ENCODE measurements at regions not wholly inside any gene's neighbourhood (a gene's known extent, or its start where the extent isn't known, plus 50 kb on each side); places are given as distances from the start of the nearest gene placed in this dataset.

DNA sequence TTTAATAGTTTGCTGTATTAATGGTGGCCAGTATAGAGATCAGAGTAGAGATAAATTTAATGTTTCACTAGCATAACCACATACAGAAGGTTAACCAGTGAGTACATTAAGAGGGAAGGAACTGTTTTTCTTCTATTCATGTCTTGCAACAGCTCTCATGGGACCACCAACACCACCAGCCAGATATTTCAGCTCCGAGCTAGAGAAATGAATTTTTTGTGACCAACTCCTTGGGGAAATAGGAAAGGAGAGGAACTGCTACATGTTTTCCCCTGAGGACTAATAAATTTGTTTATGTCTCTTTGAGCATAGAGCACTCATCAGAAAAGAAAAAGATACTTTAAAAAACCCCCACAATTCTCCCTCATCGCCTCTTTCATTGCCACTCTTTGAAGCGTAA, 247.5 kb downstream of the MBNL1 start:
- no peak for DNase-seq

DNA sequence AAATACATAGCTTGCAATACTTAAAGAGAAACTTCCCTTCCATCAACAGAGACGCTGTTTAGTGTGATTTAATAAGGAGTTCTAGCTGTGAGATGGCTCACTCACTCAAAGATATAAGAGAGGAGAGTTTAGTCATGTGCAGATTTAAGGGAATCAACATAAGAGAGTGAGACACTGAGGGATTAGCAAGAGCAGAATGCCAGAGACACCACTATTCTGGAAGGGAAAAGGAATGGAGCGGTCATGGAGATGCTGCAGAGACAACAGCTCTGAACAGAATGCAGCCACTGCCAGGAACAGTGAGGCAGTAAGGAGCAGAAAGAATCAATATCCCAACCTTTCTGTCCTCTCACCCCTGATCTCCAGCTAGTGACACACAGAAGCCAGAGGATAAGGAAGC, 248.8 kb downstream of the MBNL1 start:
- no peak for DNase-seq

DNA sequence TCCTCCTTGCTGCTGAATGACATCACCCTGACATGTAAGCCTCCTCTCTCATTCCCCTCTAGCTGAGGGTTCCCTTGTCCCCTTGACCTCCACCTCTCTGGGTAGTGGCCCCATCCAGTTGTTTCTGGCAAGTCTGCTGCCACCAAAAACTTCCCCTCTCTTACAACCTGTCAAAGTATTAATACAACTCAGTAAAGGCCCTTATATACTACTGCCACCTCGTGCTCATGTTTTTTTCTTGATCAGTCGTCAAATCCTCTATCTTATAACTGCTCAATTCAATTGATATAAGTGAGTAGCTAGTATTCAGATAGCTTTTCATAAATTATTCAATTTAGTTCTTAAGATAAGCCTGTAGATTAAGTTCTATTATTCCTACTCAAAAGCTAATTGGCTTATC, 249.6 kb downstream of the MBNL1 start:
- no peak for DNase-seq

DNA sequence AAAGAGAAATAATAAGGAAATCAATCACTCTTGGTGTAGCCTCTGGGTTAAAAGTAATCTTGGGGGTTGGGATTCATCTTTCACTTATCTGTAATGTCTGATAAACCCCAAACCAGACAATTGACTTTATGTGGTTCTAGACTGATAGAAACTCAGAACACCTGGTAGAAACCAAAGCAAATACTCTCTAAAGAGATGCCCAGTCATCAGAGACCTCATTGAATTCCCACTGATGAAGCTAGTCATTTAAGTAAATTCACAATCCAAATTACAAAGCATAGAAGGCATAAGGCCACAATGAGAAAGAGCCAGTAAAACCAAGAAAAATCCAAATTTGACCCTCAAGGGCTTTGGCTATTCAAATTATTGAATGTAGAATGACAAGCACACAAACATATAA, 250.6 kb downstream of the MBNL1 start:
- DNase-seq = no peak

DNA sequence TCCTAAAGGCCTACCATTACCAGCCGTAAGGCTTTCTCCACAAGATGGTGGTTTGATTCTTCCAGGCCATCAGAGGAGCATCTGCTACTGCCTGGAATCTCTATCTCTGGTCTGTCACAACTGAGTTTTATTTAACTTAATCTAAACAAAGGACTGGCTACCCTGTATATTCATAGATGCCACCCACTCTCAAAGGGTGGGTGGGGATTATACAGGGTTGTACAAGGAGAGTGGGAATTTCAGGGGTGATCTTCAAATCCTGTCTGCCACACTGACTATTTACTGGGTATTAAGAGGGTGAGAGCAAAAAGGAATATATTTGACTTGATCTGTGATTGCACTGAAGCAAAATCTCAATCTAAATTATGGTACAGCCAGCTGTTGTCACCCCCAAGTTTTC, 253.3 kb downstream of the MBNL1 start:
- no peak for DNase-seq

DNA sequence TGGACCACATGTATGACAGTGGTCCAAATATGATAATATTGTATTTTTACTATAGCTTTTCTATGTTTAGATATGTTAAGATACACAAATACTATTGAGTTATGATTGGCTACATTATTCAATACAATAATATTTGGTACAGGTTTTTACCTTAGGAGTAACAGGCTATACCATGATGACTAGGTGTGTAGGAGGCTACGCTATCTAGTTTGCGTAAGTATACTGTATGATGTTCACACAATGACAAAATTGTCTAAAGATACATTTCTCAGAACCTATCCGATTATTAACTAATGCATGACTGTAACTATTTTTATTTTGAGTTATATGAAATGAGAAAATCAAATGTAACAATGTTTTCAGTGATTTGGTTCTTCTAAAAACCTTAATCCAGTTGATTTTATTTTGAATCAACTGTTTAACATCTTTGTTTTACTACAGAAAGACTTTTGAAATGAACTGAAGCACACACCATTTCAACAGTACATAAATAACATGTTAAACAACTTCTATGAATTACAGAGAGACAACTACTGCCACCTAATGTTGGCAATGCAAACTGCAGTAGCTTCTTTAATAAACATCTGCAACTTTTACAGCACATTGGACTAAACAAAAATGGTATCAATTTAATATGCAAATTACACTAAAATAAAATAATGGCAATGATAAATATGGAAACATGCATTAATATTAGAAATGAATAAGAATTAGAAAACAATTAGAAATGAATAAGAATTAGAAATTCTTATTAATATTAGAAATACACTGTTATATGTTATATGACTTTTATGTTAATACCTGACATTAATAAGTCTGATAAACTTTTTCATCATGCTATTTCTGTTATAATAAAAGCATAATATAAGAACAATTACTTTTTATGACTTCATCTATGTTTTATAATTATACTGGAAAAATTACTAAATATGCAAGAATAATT, 255.7 kb downstream of the MBNL1 start:
- DNase-seq = peak in 1 of 2 experiments; percentile 46

DNA sequence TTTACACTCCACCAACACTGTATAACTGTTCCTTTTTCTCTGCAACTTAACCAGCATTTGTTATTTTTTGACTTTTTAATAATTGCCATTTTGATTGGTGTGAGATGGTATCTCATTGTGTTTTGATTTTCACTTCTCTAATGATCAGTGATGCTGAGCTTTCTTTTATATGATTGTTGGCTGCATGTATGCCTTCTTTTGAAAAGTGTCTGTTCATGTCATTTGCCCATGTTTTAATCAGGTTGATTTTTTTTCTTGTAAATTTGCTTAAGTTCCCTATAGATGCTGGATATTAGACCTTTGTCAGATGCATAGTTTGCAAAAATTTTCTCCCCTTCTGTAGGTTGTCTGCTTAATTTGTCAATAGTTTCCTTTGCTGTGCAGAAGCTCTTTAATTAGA, 263.0 kb downstream of the MBNL1 start:
- DNase-seq = no peak

DNA sequence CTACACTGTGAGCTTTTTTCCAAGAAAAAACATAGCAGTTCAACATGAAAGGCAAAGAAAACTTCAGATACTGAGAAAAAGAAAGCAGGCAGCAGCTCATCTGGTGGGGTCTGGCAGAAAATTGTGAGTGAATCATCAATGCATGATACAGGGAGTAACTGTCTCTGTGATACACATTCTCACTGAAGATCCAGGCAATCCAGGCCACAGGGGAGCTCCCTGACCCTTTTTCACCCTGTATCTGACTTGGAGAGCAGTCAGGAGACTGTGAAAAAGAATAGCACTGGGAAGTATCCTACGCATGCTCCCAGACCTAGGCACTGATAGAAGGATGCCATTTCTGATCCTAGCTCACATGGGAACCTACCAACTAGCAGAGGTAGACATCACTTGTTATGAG, 269.8 kb downstream of the MBNL1 start:
- DNase-seq = no peak

DNA sequence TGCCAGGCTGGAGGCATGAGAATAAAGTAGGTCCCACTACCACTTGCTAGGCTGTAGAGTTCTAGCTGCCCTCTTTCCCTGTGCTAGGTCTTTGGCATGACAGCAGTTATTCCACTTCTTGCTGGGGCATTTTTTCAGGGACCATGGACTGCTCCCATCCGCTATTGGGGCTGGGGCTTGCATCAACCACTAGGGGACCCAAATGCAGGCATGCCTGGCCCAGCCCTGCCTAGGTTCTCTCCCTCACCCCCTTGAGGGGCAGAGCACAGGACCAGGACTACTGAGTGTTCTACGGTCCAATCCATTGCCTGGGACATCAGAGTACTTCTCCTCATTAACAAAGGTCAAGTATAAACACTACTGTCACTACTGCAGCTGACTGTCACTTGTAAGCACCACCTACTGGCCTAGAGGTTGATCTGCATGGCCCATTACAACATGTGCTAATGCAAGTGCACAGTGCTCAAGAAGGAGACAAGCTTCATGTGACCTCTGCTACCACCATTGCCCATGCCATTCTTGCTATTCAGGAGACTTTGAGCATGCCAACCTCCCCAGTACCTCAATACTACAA, 270.5 kb downstream of the MBNL1 start:
- no peak for DNase-seq

DNA sequence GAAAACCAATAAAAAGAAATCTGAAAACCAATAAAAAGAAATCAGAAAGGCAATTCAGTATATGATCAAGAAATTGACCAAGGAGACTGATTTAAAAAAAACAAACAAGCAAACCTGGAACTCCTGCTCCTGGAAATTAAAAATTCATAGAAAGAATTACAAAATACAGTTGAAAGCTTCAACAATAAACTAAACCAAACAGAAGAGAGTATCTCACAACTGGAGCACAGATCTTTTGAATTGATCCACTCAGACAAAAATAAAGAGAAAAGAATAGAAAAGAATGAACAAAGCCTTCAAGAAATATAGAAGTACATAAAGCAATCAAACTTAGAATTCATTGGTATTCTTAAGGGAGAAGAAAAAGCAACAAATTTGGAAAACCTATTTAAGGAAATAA, 271.4 kb downstream of the MBNL1 start:
- no peak for DNase-seq

DNA sequence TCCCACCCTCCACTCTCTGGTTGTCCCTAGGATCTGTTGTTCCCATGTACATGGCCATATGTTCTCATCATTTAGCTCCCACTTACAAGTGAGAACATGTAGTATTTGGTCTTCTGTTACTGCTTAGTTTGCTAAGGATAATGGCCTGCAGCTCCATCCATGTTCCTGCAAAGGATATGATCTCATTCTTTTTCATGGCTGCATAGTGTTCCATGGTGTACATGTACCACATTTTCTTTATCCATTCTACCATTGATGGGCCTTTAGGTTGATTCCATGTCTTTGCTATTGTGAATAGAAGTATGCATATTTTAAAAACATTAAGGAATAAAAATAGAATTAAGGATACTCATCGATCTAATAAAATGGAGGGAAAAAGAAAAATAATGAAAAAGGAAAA, 278.4 kb downstream of the MBNL1 start:
- DNase-seq = no peak

DNA sequence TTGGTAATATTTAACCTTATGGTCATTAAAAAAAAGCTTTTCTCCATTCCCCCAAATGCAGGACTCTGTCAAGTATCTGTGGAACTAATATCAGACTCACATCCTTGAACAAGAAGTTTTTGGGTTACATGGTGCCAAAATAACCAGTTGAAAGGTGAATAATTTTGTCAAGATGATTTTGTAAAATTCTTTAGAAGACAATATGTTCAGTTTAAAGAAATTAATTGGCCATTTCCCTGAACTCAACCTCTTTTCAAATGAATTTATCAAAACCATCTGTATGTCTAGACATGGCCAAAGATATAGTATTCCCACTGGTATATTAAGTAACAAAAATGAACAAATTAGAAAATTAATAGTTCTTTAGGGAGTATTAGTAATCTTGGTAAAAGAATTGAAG, 280.5 kb downstream of the MBNL1 start:
- no peak for DNase-seq

DNA sequence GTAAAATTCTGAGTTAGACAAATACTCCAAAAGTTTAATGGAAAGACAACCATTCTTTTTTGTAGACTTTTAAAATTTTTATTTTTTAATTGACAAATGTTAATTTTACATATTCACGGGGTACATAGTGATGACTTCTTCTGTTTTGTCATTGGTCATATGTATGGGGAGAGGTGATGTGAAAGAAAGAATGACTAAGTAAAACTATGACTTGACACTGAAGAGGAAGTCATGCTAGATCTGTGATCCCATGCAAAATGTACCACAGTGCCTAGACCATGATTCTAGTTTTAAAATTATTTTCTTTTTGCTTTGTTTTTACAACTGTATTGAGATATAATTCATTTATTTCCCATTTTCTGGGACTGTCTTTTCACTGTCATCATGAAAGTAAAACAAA, 281.6 kb downstream of the MBNL1 start:
- DNase-seq = no peak

DNA sequence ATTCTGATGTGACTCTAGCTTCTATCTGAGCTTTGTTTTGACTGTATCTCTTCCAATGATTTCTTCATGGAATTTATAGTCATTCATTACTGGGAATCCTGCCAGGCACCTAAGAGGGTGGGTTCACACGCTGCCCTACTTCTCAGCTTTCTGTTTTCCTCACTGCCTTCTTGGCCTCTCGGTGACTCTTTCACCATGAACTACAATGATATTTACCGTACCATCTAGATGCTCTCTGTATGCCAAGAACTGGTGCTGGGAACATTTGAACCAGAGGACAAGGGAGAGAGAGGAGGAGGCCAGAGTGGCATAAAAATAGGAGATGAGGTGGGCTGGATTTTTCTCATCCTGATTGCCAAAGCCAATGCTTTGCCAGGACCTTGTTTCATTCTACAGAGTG, 280.0 kb upstream of the P2RY1 start:
- DNase-seq = no peak

DNA sequence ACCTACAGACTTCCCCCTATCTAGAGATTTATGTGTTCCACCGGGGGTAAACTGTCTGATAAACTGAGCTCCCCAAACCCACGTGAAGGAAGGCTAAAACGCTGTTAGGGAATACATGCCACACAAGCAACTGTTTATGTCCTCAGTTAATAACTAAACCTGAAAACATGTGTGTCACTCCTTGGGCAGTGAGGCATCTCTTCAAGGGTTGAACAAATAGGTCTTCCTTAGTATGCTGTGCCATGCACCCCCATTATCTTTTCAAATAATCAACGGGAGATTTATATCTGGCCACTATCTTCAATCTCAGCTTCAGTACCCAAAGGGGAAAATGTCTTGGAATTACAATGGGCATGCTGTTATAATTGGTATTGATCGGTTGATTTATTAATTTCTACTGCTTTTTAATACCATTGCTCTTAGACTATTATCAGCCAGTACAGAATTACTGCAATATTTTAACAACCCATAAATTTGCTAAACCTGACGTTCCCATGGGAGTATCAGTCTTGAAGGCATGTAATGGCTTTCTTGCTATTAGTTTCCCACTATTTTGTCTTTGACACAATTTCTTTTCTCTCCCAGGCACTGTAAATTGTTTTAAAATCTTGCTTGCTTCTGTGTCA, 279.2 kb upstream of the P2RY1 start:
- DNase-seq = no peak

DNA sequence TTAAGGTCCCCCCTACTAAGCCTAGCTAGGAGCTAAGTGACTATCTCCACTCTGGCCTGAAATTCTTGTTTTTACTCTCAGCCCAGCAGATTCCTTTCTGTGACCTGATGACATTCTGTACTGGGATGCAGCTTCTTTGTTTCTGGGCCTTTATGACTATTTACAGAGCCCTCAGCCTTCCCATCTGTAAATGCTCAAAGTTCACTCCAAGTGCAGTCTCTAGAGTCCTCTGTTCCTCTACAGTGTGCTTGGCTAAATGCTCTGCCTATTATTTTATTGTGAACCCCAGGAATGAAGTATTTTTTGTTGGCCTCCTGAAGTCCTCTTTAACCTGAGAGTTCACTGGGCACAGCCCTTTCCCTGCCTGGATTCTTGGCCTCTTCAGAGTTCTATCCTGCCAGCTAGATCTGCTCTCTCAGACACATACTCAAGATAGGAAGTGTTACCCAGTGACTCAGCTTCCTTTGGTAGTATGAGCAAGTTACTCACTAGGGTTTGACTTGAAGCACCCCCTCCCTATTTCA, 278.1 kb upstream of the P2RY1 start:
- peak in 1 of 2 experiments; percentile 65 for DNase-seq

DNA sequence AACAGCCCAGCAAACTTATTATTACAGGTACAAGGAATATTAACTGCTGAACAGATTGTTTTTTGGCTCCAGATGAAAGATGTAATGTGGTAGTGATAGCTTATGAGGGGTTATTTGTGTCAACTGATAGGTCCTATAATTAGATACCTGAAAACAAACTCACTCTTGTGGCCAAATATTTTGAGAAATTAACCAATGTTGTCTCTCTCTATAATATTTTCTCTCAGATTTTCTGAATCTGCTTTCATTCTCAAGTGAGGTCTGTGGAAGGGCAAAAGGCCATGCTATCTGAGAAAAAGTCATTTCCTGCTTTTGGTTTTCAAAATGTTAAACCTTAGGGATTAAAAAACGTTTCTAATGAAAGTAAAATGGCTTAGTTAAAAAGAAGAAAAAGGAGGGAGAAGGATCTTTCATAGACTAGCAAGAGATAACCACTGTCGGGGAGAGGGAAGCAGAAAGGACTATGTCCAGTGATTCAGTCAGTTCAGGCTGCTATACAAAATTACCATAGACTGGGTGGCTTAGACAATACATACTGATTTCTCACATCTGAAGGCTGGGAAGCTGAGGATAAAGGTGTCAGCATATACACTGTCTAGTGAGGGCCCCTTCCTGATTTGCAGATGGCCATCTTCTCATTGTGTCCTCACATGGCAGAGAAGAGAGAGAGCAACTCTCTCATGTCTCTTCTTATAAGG, 277.5 kb upstream of the P2RY1 start:
- DNase-seq = no peak

DNA sequence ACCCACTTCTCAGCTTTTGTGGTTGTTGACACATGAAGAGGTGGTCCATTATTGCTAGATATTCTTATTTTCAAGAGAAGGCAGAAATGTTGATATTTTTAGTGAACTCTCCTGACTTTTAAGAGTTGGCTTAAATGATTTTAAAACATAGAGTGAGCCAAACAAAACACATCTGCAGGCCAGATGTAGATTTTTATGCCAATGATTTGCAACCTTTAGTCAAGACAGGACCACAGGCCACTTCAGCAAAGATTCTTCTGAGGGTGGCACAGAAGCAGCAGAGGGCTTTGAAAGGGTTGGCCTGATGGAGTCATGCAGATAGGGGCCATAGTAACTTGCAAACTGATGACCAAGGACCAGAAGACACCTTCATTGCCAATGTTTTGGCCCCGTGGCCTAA, 276.5 kb upstream of the P2RY1 start:
- no peak for DNase-seq

DNA sequence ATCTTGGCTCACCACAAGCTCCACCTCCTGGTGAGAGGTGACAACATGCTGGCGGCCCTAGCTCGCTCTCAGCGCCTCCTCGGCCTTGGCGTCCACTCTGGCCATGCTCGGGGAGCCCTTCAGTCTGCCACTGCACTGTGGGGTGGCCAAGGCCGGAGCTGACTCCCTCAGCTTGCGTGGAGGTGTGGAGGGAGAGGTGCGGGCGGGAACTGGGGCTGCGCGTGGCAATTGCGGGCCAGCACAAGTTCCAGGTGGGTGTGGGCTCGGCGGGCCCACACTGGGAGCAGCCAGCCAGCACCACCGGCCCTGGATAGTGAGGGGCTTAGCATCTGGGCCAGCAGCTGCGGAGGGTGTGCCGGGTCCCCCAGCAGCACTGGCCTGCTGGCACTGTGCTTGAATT, 275.7 kb upstream of the P2RY1 start:
- DNase-seq = no peak

DNA sequence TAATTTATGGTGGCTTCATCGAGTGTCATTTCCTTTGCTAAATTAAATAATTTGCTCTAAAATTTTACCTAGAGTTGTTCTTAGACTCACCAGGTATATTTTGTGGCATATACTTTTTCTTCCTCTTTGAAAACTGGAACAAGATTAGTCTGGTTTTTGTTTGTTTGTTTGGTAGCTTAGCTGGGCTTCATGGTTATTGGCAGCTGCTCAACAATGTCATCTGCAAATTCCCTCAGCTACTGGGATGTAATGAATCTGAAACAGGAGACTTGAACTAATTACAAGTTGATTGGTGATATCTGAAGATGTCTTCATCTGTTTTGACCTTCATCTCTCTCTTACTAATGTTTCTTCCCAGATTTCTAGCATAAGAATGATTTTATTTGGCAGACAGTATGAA, 270.5 kb upstream of the P2RY1 start:
- no peak for DNase-seq

DNA sequence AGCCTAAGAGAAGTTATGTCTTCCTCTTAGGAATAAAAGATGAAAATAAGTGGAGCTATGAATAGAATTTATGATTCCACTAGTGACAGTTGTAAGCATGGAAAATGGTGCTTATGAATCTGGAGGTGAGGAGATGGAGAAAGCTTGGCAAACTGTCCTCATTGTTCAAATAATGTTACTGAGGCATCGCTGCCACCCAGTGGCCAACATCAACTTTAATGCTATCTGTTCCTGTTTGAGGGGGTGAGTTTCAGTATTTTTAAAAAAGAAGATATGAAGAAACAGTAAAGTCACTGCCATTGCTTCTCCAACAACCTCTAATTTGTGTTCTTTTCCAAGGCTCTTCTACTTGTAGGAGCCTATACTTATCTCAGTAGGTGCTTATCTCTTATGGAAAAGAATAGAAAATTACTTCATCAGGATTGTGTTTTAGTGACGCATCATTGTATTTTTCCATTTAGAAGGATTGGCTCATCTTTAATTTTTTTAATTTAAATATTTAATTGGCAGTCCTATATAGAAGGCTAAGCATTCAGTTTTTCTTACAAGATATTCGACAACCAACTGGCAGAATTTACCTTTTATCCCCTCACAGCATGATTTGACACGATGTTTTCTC, 260.4 kb upstream of the P2RY1 start:
- peak in 1 of 2 experiments; percentile 62 for DNase-seq

DNA sequence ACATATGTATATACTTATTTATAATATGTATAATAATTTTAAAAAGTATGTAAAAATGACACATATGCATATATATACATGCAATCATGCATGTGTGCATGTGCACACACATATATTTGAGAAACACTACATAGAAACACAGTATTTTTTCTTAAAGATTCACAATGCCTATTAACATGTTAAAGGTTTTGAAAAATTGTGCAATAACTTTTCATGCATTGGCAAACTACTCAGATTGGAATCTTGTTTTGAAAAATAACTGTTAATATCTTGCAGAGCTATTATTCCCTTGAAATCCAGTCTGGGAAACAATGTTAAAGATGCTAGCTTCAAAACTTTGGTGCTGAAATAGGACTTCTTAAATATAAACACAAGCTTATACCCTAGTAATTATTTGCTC, 256.2 kb upstream of the P2RY1 start:
- DNase-seq = no peak

DNA sequence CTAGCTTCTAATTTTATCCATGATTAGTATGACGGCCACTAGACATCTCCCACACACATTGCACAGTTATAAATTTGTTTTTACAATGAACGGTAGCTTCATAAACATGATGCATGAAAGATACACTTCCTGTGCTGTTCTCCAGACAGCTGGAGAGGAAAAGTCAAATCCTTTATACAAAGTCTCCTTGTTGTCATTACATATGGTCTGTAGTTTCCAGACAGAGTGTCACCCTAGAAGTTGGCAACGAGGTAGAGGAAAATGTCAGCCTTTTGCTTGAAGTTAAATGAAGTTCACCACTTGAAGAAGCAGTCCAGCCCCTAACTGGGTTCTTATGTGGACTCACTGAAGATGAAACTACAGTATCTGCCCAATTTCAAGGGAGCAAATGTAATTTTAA, 253.0 kb upstream of the P2RY1 start:
- no peak for DNase-seq
